Pulmonary artery endothelial cell (primary cell): ENCODE measurements at regions not wholly inside any gene's neighbourhood (a gene's known extent, or its start where the extent isn't known, plus 50 kb on each side); places are given as distances from the start of the nearest gene placed in this dataset.
"Not testable (repeated sequence)": the region's sequence is repeated elsewhere in the genome, so short reads cannot be mapped to it uniquely, and the experiment has no call there.

ENCODE experiments used
- DNase-seq: peaks from one replicate; pipeline ENCODE4 v3.0.0-alpha.2; 2011; ENCODE audit warnings: low read depth, low spot score

- DNase-seq: no peak
Measured at GRCh38 chr21:14903172-14903865, 161.5 kb downstream of the NRIP1 start.

- no peak for DNase-seq
Measured at GRCh38 chr21:14901482-14901958, 163.3 kb downstream of the NRIP1 start.

GRCh38 chr21:14900611-14901010 is 164.2 kb downstream of the NRIP1 start:
- no peak for DNase-seq

GRCh38 chr21:14900058-14900457 is 164.7 kb downstream of the NRIP1 start:
- DNase-seq: no peak

GRCh38 chr21:14895792-14896191 is 169.0 kb downstream of the NRIP1 start:
- no peak for DNase-seq

- no peak for DNase-seq
Measured at GRCh38 chr21:14890141-14890540, 174.7 kb downstream of the NRIP1 start.

- no peak for DNase-seq
Measured at GRCh38 chr21:14889080-14889810, 175.6 kb downstream of the NRIP1 start.

GRCh38 chr21:14888202-14888601 is 176.6 kb downstream of the NRIP1 start:
- no peak for DNase-seq

GRCh38 chr21:14886001-14886400 is 178.8 kb downstream of the NRIP1 start:
- no peak for DNase-seq

GRCh38 chr21:14883351-14883750 is 181.4 kb downstream of the NRIP1 start:
- no peak for DNase-seq

- not testable (repeated sequence) for DNase-seq
Measured at GRCh38 chr21:14882545-14882944, 182.3 kb downstream of the NRIP1 start.

- DNase-seq: no peak
Measured at GRCh38 chr21:14881863-14882499, 182.8 kb downstream of the NRIP1 start.

- DNase-seq: no peak
Measured at GRCh38 chr21:14880922-14881321, 183.9 kb downstream of the NRIP1 start.

- DNase-seq: peak; percentile 41
Measured at GRCh38 chr21:14879458-14879857, 185.3 kb downstream of the NRIP1 start.

GRCh38 chr21:14878971-14879370 is 185.8 kb downstream of the NRIP1 start:
- no peak for DNase-seq

- DNase-seq: no peak
Measured at GRCh38 chr21:14877581-14878228, 187.1 kb downstream of the NRIP1 start.

- no peak for DNase-seq
Measured at GRCh38 chr21:14876524-14876840, 188.3 kb downstream of the NRIP1 start.

- DNase-seq: no peak
Measured at GRCh38 chr21:14875704-14876523, 188.9 kb downstream of the NRIP1 start.

GRCh38 chr21:14875186-14875585 is 189.6 kb downstream of the NRIP1 start:
- no peak for DNase-seq

- DNase-seq: no peak
Measured at GRCh38 chr21:14874379-14874778, 190.4 kb downstream of the NRIP1 start.

GRCh38 chr21:14871861-14872260 is 192.9 kb downstream of the NRIP1 start:
- DNase-seq: no peak
